ENCODE measurements at regions not wholly inside any gene's neighbourhood (a gene's known extent, or its start where the extent isn't known, plus 50 kb on each side); places are given as distances from the start of the nearest gene placed in this dataset.

- intact Hi-C loops (cut with DNase I) = no loop called here
- TF ChIP-seq CTCF (IDR thresholded peaks at IDR 0.05) = no peak
- WGBS, 3 donors = 85 to 90% (median 88%) methylated on average over 7 of the region's 7 CpGs
- ATAC-seq (no peak), DNase-seq (no peak)
- Histone ChIP-seq H3K27ac (no peak overlapping the region), H3K9me3 (no peaks in the 10 kb centered on the region), H3K4me3 (no peak overlapping the region), H3K4me1 (no peaks in the 10 kb centered on the region), H3K27me3 (ENCODE audit: insufficient read depth in 3 of 3, low read length in 2 of 3) (no peaks in the 10 kb centered on the region), H3K36me3 (ENCODE audit: insufficient read depth in 1 of 2, low read depth in 1 of 2) (no peaks in the 10 kb centered on the region)
Measured at GRCh38 chr13:111861319-111861718, 205.6 kb upstream of the SOX1 start.

GRCh38 chr13:111861766-111862366 is 205.1 kb upstream of the SOX1 start:
- Histone ChIP-seq H3K27me3 (ENCODE audit: insufficient read depth in 3 of 3, low read length in 2 of 3) (no peaks in the 10 kb centered on the region), H3K36me3 (ENCODE audit: insufficient read depth in 1 of 2, low read depth in 1 of 2) (no peaks in the 10 kb centered on the region), H3K9me3 (no peaks in the 10 kb centered on the region), H3K4me1 (no peaks in the 10 kb centered on the region), H3K4me3 (no peak overlapping the region), H3K27ac (no peak overlapping the region)
- no peak for ATAC-seq
- DNase-seq = no peak
- intact Hi-C loops (cut with DNase I) = no loop called here
- WGBS, 3 donors = 78 to 83% (median 78%) methylated on average over 13 of the region's 13 CpGs
- TF ChIP-seq CTCF (IDR thresholded peaks at IDR 0.05) = no peak

- ATAC-seq (no peak), DNase-seq (no peak)
- Histone ChIP-seq H3K27me3 (ENCODE audit: insufficient read depth in 3 of 3, low read length in 2 of 3) (no peaks in the 10 kb centered on the region), H3K9me3 (no peaks in the 10 kb centered on the region), H3K4me1 (no peaks in the 10 kb centered on the region), H3K4me3 (no peak overlapping the region), H3K27ac (no peak overlapping the region), H3K36me3 (ENCODE audit: insufficient read depth in 1 of 2, low read depth in 1 of 2) (no peaks in the 10 kb centered on the region)
- no peak for TF ChIP-seq CTCF (IDR thresholded peaks at IDR 0.05)
- intact Hi-C loops (cut with DNase I) = no loop called here
- WGBS, 3 donors = 84 to 86% (median 86%) methylated on average over 33 of the region's 33 CpGs
Measured at GRCh38 chr13:111862836-111863815, 203.8 kb upstream of the SOX1 start.

- no peak for TF ChIP-seq CTCF (IDR thresholded peaks at IDR 0.05)
- DNase-seq (no peak), ATAC-seq (no peak)
- intact Hi-C loops (cut with DNase I) = no loop called here
- Histone ChIP-seq H3K4me1 (no peaks in the 10 kb centered on the region), H3K36me3 (ENCODE audit: insufficient read depth in 1 of 2, low read depth in 1 of 2) (no peaks in the 10 kb centered on the region), H3K9me3 (no peaks in the 10 kb centered on the region), H3K4me3 (no peak overlapping the region), H3K27ac (no peak overlapping the region), H3K27me3 (ENCODE audit: insufficient read depth in 3 of 3, low read length in 2 of 3) (no peaks in the 10 kb centered on the region)
- WGBS, 3 donors = 88 to 90% (median 89%) methylated on average over 12 of the region's 12 CpGs
Measured at GRCh38 chr13:111864566-111864965, 202.4 kb upstream of the SOX1 start.
